Activated CD8-positive, alpha-beta memory T cell treated with anti-CD3 and anti-CD28 coated beads, Interleukin-2, amount 50 U/mL, for 1 hour (primary cell): ENCODE measurements at regions not wholly inside any gene's neighbourhood (a gene's known extent, or its start where the extent isn't known, plus 50 kb on each side); places are given as distances from the start of the nearest gene placed in this dataset.
"Not testable (repeated sequence)": the region's sequence is repeated elsewhere in the genome, so short reads cannot be mapped to it uniquely, and the experiment has no call there.

ENCODE experiments used
- DNase-seq: peaks from one replicate; pipeline ENCODE4 v3.0.0-alpha.2; 2020; ENCODE audit errors: extremely low read depth

DNA sequence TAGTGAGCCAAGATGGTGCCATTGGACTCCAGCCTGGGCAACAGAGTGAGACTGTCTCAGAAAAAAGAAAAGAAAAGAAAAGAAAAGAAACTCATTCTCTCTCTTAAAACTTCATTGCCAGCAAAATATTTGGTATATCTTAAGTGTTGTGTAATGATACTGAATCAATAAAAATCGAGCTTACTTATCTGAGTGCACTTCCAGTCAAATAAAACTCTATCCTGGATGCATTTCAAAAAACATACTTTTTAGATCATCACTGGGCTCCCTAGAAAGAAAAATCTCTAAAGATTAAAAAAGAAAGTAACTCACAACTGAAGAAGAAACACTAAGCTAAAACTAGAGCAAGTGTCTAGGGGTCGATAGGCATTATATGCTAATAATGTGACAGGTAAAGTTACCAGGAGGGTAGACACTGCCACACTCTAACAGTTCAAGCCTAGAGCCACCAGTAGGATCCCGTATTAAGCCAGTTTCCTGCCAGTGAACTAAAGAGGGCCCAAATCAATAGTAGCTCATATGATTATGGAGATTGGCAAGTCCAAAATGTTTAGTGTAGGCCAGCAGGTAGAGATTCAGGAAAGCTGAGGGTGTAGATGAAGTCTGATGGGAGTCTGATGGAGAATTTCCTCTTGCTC, 242.1 kb upstream of the CYRIA start:
- DNase-seq: no peak

DNA sequence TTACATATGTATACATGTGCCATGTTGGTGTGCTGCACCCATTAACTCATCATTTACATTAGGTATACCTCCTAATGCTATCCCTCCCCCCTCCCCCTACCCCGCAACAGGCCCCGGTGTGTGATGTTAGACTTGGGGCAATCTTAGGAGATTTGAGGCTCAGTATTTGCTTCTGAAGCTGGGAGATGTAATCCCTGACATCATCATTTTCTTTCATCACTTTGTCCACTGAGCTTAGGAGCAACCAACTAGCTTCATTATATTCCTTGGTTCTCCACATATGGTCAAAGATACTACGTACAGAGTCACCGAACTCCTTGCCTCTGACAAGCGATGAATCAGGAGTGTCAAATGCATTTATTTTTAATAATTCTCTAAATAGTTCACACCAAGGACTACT, 239.7 kb upstream of the CYRIA start:
- DNase-seq: not testable (repeated sequence)

DNA sequence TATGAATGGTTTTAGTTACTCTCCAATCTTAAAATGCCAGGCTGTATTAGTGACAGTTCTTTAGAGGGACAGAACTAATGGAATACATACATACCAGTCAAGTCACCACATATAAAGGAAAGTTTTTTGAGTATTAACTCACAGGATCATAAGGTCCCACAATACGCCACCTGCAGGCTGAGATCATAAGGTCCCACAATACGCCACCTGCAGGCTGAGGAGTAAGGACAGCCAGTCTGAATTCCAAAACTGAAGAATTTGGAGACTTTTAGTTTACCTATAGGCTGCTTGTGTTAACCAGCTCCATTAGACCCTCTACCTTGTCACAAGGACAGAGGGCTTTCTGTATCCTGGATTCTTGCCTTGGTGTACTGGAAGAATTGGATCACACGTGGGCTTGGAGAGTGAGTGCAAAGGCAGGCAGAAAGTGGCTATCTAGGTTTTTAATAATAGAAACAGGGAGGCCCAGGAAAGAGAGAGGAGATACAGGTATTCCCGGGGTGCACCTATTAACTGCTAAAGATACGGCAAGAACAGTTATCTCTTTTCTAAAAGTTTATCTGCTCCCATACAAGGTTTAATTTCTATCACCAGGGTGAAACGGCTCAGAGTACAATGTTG, 234.9 kb upstream of the CYRIA start:
- DNase-seq: no peak

DNA sequence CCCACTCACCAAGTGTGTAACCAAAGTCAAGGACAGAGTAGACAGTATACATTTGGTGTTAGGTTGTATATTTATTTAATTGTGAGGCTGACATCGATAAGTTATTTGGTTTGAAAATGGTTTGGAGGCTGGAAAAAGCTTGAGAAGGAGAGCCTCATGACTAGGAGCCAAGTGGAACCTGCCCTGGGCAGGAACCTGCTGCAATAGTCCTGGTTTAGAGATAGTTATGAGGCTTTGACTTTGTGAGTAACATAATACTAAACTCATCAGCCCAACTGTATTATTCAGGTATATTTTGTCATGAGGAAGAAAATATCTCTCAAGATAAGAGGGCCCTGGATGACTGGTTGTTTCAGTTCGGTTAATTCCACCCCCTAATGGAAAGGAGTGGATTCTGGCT, 234.3 kb upstream of the CYRIA start:
- DNase-seq: no peak

DNA sequence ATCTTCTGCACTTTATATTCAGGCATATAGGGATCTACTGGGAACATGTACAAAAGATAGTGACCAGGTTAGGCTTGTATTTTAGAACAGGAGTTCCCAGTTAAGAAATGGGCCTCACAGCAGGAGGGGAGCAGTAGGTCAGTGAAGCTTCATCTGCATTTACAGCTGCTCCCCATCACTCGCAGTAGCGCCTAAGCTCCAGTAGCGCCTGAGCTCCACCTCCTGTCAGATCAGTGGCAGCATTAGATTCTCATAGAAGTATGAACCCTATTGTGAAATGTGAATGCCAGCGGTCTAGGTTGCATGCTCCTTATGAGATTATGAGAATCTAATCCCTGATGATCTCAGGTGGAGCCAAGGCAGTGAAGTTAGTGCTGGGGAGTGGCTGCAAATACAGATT, 224.4 kb upstream of the CYRIA start:
- no peak for DNase-seq

DNA sequence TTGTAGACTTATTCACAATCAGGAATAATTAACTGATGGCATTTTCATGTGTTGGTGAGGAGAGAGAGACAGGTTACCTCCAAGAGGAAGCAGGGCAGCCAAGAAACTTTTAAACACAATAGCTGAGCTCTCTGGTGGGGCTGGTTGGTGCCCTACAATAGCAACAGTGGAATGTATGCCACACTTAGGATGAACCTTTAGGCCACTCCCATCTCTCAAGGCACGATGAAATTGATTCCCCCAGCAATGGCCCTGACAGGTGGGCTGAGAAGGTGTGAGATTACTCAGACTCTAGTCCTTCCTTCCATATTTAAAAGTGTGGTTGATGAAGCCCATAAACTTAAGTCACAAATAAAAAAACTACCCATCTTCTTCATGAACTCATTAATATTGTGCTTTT, 219.4 kb upstream of the CYRIA start:
- no peak for DNase-seq

DNA sequence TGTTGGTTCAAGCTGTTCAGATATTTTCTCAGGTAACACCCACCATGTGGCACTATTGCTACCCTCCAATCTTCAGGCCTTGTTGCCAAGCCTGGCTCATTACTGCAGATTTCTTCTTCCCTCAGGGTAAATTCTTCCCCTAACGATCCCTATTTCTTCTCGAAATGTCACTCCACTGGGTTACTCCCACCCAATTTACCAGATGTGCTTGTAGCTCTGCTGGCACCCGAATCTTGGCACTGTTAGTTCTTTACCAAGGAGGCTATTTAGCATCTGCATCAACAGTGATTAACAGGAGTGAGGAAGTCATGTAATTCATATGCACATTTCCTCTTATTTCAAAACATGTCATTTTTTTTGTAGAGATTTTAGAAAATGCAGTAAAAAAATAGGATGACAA, 217.1 kb upstream of the CYRIA start:
- no peak for DNase-seq

DNA sequence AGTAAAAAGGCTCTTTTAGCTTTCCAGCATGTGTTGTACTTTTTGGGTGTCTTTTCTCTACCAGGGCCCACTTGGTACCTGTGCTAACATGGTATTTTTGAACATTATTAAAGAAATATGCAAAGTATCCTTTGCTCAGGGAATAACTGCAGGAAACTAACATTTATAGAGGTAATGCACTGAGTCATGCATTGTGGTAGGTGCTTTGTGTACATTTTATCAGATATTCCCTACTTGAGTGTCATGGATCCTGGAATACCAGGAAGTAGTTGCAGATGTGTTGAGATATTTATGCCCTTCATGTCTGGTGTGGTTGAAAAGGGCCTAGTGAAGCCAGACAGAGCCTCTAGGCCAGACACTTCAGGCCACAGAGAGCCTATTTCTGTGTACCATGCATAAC, 215.5 kb upstream of the CYRIA start:
- DNase-seq: no peak

DNA sequence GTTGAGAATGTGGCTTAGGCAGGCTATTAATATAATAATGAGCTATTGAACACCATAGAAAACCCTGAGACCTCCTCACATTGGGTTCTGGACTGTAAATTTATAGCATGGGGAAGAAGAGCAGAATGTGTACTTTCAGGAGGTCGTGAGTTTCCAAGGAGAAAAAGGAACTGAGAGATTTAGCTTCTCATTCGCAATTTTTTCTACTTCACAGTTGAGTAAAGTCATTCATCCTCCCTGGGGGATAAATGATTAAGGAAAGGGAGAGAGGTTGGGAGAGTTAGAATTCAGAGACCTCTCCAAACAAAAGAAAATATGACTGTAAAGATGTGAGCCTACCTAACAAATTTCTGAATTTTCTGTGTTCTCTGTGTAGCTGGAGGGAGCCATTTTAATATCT, 205.8 kb upstream of the CYRIA start:
- no peak for DNase-seq

DNA sequence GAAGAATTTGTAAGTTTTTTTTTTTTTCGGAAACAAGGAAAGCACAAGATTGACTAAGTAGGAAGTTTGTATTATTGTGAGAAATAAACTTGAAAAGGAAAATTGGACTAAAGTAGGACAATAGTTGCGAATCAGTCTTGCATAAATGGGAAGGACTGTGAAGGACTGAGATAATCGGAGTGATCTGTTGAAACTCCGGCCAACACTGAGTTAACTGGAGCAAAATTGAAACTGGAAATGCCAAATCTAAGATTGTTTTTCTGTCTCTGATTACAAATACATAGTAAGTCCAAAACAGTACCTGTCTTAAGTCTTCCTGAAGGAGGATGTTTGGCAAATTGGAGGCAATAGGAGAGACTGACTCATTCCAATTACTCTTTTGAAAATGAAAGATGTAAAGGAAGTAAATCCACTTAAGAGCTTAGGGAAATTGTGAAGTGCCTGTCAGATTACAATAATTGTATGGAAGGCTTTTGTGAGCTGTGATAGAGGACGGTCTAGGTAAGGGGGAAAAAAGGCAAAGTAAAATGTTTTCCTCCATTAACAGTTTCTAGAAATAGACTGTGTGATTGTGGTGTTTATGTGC, 204.9 kb upstream of the CYRIA start:
- DNase-seq: no peak

DNA sequence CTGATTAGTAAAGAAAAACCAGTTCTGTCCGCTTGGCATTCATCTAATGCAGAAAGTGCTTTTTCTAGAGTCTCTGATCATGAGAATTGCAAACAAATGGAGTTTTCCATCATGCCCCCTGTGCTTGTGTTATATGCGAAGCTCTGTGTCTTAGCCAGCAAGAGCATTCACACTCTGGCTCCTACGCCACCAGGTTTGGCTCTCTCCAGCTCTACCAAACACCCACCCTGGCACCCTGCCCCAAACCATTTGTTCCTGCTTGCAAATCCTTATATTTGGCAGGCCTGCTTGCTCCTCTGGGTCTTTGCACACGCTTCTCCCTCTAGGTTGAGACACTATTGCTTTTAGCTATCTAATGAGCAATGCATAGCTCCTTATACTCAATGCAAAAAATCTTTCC, 204.1 kb upstream of the CYRIA start:
- DNase-seq: no peak

DNA sequence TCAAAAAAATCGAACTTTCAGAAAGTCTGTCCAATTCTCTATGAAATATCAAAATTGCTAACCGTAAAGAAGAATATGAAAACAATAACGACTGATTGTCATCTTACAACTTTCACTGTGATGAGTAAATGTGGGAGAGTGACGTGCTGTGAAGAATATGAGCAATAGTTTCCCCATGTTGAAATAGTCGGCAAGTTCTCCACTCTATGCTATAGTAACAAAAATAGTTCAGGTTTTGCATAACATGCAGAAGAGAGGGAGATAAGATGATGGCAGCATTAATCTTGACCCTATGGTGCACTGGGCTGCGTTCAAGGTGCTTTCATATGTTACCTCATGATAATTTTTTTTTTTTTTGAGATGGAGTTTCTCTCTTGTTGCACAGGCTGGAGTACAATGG, 196.8 kb upstream of the CYRIA start:
- DNase-seq: no peak

DNA sequence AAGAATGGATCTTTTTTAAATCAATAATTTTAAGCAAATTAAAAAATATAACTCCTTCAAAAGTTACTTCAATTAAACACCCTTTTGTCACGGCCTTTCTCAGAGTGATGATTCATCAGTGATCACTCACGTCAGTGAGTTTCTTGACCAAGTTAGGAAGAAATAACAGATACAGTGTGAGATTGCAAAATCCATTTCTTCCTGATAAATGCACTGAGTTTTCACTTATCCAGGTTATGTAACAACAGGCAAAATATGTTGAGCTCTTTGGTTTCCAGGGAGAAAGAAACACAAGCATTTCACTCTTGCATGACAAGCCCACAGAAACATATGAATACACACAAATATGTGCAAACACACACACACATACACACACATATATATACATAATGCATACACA, 195.9 kb upstream of the CYRIA start:
- no peak for DNase-seq

DNA sequence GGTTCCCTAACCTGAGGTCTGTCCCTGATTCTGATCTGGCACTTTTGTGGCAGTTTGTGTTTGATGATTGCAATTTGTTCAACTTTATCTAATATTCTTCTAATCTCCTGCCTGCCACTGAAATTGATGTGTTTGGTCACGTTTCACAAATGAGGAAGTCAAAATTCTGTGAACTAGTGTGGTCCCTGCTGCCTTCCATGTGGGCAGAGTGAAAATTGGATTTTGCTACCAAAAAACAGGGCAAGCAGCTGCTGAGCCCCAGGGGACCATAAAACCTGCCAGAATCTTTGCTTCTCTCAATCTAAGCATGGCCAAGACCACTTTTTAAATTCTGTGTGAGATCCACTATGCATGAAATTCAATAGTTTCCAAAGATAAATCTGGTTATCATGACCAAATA, 195.5 kb upstream of the CYRIA start:
- DNase-seq: no peak

DNA sequence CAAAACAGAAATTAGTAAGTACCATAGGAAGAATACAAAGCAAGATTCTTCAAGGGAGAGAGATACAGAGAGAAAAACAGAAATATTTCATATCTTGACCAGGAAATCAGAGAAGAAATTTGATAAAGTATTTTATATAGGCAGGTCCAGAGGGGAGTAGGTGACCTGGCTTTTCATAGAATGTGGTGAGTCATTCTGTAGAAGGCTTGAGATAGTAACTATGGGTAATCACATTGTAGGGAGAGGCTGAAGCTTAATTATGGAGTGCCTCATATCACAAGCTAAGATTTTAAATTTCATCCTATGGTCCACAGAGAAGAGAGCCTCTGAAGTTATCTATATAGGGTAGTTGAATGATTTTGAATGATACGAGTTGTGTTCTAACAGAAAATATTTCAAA, 195.0 kb upstream of the CYRIA start:
- DNase-seq: no peak

DNA sequence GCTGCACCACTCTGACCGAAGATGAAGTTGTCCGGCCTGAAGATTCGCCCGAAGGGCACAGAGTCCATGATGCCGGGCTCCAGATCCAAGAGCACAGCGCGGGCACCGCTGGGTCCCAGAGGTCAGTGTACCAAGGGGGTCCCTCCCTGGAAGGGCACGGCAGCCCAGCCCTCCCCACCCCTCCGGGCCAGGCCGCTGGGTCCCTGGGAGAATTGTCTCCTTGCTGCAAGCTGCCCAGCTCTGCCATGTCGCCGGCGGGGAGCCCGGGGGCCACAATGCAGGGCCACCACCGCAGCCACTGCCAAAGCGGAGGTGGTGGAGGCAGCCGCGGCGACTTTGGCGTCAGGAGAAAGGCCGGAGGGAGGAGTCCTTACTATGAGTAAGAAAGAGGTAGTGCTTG, 189.5 kb upstream of the CYRIA start:
- DNase-seq: no peak

DNA sequence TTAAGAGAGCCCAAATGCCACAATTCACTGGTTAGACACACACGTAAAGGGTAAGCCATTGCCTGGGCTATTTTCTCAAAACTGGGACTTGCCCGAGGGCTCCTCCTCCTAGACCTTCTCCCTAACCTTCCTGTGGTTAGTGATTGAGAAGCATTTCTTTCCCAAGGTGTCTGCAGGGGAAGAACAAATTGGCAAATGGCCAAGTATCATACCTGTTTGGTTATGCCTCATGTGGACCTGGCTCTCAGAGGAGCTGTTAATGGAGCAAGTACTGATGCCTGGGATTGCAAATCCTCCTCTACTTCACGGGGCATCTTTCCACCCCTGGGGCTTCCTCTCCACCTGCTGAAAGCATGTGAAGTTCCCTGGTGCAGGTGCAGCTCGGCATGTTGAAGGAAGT, 187.5 kb upstream of the CYRIA start:
- DNase-seq: no peak

DNA sequence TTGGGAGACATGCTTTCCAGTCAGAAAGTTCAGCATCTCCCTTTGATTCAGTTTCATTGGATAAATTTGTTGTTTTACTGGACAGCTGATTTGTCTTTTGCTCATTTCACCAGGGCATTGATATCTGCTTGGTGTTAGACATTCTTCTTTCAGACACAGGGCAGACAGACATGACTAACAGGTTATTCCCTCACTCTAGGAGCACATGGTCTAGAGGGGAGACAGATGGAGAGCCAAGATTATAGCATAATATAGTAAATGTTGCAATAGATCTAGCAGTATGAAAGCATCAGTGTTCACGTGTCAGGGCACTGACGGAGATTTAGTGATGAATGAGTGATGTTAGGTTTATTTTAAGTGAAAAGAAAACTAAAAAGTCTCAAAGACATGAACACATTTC, 187.0 kb upstream of the CYRIA start:
- DNase-seq: no peak

DNA sequence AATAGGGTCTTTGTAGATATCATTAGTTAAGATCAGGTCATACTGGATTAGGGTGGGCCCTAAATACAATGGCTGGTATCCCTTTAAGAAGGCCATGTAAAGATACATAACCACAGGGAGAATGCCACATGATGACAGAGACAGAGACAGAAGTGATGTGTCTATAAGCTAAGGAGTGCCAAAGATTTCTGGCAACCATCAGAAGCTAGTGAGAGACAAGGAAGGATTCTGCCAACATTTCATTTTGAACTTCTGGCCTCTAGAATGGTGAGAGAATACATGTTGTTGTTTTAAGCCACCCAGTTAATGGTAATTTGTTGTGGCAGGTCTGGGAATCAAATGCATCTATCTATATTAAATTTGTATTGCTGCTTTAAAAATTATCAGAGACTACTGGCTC, 185.5 kb upstream of the CYRIA start:
- no peak for DNase-seq

DNA sequence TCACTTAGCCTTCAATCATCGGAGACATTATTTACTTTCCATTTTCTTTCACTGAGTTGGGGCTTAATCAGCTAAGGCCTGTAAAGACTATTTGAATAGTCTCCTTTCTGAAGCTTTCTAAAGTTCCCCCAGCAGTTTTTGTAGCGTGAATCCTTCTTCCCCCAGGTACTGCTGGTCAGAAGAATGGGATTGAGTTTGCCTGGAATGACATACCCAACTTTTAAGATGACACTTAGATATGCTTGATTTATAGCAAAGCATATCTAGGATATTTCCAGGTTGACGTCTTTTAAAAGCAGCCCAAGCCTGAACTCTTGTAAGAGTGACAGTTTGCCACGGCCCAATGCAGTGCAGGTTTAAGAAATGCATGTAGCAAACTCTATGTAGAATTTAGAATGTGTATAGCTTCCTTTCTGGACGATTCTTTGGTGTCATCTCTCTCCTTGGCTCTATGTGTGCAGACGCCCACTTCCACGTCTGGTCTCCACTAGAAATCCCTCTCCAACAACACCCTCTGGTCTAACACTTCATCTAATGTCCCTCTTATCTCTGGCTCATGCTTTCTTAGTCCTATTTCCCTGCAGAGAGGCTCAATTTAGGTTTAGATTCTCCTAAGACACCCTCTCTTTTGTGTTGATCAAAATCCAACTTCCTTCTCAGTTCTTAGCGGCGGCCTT, 175.0 kb upstream of the CYRIA start:
- DNase-seq: no peak

DNA sequence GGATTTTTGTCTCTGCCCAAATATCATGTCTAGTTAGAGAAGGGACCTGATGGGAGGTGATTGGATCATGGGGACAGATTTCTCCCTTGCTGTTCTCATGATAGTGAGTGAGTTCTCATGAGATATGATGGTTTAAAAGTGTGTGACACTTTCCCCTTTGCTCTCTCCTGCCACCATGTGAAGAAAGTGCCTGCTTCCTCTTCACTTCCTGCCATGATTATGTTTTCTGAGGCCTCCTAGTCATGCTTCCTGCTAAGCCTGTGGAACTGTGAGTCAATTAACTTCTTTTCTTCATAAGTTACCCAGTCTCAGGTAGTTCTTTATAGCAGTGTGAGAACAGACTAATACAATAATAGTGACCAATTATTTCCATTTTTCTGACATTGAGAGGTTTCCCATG, 167.3 kb upstream of the CYRIA start:
- DNase-seq: no peak

DNA sequence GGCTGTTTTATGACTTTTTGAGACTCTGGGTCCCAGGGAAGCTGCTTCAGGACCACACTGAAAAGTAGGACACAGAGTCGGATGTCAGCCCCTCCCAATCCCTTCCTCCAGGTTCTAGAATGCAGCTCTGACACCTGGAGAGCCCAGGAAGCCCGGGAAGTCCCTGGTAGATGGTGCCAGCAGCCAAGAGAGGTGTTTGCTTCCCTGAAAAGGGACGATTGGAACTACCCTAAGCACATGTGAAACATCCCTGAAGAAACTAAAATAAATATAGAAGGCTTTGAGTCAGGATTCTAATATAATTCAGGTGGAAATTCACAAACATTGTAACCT, 163.2 kb upstream of the CYRIA start:
- no peak for DNase-seq

DNA sequence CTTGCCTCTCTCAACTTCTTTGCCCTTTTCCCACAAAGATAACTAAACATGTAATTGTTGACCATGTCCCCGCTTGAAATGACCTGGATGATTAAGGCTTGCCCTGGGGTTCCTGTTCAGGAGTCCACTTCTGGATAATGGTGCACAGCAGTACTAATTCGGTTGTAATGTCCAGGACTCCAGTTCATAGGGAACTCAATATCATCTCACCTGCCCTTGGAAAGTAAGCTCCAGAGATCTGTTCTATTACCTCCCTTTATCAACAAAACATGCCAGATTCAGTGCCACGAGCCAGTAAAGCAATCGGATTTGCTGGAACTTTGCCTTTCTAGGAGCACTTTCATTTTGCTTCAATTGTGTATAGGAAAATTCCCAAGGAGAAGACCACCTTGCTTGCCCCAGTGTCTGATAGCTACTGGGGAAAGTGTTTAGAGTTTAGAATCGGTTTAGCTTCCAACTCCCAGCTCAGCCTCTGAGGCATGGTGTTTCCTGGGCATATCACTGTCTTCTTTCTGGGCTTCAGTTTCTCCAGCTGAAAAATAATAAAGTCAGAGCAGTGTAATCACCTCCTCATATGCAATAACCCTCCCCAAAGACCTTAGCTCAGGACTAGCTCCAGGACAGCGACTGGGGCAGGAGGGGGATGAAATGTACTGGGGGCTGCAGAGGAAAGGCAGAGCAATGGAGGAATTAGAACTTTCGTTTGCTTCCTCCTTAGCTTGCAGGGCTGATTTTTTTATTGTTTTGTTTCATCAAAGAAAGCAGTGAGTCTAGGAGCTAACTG, 162.6 kb upstream of the CYRIA start:
- DNase-seq: no peak
